ENCODE measurements at regions not wholly inside any gene's neighbourhood (a gene's known extent, or its start where the extent isn't known, plus 50 kb on each side); places are given as distances from the start of the nearest gene placed in this dataset.

DNA sequence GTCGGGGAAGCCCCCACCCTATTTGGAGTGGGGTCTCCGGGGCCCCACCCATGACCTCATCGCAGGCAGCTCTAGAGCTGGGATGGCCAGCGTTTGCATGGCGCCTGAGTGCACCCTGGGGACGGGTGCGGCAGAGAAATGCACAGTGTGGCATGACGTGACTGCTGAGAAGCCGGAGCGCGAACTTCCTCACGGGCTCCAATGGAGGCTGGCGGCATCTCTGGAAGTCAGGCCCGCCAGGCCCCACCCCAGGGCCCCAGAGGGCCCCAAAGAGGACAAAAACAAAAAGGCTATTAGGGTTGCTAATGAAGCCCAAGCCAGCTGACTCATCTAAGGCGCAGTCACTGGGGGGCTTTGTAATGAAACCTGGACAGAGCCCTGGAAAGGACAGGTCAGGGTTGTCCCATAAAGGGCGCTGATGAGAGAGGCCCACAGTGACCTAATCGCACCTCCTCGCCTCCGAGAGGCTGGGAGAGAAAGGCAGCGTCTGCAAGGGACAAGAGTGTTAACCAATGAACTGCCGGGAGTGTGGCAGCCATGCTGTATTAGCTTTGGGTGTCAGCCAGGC is 86.0 kb upstream of the C1QTNF7 start:
- no peak for DNase-seq

DNA sequence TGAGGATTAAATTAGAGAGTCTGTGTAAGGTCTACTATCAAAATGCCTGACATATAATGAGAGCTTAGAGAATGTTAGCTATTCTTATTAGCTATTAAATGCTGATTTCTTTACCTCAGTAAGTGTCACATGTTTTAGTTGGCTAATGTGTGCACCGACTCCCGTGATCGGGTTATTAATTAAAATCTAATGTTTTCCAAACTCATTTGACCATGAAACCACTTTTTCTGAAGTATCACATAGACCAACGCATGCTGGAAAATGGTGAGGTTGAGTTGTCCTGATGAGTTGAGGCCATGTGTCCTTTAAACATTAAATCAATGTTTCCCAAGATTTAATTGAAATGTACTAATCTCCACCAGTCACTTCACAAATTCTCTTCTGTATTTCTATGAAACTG is 84.8 kb upstream of the C1QTNF7 start:
- DNase-seq = no peak

DNA sequence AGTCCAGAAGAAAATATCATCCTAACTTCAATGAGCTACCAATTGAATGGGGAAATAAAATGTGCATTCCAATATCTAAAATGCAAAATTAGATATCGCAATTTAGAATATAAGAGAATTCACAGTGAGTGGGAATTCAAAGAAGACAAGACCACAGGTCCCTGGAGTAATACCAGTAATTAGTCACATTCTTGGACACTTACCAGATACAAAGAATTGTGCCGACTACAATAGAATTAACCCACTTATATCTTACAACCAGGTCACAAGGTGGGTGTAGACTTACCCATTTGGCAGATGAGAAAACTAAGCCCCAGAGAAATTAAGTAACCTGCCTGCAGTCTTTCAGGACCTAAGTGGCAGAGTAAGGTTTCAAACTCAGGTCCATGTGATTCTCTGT is 84.3 kb upstream of the C1QTNF7 start:
- DNase-seq = no peak

DNA sequence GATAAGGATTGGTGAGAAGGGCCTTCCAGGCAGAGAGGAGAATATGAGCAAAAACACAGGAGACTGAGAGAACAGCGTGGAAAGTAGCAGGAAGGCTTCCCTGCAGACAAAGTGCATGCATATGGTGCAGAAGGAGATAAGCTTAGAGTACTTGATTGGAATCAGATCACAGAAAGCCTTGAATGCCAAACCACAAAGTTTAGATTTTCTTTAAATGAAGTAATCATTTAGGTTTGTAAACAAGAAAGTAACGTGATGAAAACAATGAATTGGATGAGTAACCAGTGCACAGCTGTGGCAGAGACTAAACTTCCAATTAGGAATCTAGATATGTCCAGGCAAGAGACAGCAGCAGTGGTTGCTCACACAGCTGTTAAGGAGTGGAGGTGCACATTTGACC is 83.8 kb upstream of the C1QTNF7 start:
- no peak for DNase-seq

DNA sequence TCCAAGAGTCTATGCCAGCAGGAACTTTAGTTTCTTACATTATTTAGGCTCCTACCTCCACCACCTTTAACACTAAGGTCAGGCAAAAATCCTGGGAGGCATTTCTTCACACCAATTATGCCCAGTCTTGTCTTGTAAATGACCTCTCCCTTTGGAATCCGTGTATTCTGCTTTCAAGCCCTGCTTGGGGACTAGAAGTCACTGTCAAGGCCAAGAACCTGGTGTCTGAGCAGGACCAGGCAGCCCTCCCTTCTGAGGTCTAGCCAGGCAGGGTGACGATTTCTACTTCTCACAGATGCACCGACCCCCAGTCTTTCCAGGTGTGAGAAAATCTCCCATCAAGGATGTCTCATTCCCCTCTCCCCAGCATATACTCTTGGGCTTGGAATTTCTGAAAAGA is 82.7 kb upstream of the C1QTNF7 start:
- no peak for DNase-seq

DNA sequence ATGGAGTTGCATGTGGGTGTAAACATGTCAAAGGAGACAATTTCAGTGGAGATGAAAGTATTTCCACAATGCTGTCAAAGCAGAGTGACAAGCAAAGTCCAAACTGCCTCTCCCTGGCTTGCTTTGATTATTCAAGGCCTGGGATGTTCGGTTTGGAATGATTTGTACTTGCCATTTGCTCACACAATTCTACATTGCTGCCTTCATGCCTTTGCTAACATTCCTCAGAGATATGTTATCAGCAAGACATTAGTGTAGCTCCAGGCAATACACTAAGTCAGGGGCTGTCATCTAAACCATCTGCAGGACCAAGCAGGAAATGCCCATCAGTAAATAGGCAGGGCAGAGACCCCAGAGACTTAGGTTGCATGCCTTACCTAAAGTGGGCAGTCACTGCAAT is 79.6 kb upstream of the C1QTNF7 start:
- DNase-seq = no peak

DNA sequence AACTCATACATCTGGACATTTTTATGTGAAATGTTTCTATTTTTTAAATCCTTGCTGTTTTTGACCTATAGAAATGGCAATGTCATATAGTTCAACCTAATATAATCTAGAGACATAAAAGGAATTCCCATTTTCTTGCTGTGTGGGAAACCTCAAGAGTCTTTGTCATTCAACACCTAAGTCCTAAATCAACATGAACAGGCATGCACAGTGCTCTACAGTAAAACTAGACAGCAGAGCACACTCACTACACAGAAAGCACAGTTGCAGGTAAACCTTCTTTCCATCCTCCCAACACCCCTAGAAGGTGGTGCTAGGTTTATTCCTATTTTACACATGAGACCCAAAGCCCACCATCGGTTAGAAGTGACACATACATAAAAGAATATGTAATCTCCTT is 79.1 kb upstream of the C1QTNF7 start:
- no peak for DNase-seq

DNA sequence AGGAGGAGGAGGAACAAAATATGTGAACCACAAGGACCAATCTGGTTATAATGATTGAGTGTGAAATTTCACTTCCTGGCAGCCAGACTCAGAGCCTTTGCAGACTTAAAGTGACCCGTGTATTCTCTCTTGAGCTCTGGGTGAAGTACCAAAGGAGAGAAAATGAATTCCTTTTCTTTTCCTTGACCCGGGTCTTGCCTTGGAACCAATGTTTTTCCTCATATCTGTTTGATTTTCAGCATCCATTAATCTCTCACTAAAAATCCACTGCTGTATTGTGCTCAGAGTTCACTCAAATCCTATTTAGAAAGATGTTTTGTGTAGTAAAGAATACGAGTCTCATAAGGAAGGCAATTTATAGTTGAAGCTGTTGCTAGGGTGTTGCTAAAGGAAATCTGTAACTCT is 78.3 kb upstream of the C1QTNF7 start:
- no peak for DNase-seq

DNA sequence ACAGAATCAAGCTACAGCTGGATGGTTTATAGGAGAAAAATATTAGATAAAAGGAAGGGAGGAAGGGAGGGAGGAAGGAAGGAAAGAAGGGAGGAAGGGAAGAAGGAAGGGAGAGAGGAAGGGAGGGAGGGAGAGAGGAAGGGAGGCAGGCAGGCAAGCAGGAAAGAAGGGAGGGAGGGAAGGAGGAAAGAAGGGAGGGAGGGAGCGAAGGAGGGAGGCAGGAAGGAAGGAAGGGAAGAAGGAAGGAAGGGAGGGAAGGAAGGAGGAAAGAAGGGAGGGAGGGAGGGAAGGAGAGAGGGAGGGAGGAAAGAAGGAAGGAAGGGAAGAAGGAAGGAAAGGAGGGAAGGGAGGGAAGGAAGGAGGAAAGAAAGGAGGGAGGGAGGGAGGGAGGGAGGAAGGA is 77.9 kb upstream of the C1QTNF7 start:
- no peak for DNase-seq

DNA sequence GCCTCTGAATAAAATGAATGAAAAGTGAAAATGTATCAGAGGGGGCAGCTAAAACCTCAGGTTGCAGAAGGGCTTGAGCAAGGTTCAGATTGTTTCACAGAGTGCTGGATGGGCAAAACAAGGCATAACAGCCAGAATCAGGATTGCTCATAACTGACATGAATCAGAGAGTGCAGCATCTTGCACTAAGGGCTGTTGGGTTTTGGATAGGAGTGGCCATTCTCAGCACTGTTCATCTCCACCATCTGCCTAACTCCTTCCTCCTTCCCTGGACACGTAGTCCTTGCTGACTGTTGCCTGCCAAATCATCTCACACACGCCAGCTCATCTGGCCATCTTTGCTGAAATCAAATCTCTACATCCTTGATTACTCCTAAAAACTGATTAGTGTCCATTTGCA is 75.3 kb upstream of the C1QTNF7 start:
- DNase-seq = no peak

DNA sequence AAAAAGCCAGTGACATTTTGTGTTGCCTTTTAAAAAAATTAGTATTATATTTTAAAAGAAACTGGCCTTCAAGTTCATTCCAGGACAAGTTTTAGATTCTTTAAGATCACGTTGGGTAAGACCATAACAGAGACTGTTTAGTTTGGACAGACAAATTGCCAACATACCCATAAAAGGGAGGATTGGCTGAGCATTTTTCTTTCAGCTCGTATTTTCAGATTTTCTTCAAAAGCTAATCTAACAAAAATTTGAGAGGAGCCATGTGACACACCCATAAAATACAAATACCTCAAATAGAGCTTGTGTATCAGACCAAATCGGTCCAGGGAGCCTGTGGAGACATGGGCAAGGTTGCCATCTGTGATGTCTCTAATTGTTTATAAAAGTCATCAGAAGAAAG is 74.6 kb upstream of the C1QTNF7 start:
- DNase-seq = no peak

DNA sequence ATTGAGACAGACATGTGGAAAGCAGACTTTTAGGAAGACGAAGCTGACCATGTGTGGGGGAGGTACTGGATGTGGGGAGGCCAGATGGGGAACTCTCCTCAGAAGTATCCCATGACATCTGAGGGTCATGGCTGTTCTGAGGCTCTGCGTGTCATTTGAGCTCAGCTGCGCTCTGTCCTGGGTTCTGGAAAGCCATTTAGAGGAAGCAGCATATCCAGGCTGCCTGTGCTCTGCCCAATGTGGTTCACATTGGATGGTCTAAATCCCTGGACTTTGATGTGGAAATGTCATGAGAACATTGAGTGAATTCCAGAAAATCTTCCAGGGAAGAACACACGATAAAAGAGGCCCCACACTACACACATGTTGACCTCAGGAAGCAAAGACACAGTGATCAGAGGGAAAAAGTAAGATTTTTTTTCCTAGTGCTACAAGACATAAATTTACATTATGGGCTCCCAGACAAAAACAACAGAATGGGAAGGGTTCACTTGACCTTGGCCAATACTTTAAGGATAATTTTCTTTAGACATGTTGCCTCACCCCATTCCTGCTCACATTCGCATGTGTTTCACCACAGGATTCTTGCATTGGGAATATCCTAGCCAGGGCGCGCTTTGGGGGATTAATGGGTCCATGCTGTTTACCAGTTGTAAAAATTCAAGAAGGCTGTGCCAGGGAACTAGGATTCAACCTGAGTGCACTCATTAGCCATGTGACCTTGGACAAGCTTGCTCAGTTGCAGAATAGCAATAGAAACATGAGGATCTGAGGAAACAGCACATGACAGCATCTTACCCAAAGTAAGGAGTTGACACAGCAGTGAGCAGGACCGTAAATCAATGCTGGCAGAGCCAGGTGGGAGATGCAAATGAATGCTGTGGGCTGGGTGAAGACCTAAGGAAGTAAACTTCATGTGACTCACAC is 73.2 kb upstream of the C1QTNF7 start:
- DNase-seq = no peak

DNA sequence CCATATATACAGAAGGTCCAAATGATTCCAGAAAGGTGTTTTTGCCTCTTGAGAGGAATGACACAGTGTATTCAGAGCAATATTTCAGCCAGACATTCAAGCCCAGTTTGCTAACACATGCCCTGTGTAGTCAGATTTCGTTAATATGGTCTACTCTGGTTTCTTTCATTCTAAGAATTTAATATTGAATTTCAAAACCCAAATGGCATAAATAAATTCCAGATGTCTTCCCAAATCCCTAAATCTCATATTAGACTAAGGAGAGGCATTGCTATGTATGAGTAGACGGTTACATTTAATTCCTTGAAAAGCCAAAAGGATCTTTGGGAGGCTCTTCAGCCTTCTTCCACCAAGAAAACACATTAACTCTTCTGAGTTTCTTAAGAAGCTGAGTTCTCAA is 66.3 kb upstream of the C1QTNF7 start:
- no peak for DNase-seq

DNA sequence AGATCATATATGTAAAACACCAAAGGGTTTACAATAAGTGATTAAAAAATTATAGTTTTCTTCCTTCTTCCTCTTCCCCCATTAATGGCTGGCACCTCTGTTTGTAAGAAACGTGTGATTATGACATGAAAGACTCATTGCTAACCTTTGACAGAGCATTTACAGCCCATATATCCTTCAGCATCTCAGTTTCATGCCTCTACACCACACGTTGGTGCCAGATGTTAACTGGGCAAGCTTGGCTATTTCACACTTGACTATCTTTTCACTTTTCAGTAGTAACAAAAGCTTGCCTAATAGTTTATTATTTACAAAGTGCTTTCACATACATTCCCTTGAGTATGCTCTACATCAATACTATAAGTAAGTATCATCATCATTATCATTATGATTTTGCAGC is 65.3 kb upstream of the C1QTNF7 start:
- DNase-seq = no peak

DNA sequence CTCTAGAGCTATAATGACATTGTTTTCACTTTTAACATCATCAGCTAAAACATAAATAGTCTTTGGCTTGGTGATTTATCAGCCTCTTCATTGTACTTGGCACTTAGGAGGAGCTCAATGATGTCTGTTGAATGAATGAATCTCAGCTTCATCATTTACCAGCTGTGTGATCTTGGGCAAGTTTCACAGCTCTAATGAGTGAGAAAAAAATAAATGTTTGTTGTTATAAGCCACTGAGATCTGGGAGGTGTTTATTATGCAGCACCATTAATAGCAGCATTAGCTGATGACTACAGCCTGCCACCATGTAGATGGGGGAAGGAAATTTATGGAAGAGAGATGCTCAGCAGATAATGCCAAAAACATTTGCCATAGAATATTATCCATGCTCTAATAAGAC is 63.6 kb upstream of the C1QTNF7 start:
- DNase-seq = no peak

DNA sequence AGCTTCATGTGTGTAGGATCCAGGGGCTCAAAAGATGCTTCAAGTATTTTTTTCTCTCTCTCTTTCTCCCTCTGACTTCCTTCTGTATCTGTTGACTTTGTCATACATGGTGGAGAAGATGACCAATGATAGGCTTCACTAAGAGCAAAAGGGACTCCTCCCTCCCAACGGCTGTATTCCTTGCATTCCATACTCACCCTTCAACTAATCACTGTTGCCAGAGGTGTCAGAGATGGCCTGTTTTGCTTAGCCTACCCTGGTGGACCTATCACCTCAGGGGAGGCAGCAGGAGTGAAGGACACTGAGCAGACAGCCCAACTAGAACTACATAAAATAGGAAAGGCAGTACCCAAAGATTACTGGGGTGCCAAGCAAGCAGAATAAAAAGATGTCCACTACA is 62.2 kb upstream of the C1QTNF7 start:
- no peak for DNase-seq

DNA sequence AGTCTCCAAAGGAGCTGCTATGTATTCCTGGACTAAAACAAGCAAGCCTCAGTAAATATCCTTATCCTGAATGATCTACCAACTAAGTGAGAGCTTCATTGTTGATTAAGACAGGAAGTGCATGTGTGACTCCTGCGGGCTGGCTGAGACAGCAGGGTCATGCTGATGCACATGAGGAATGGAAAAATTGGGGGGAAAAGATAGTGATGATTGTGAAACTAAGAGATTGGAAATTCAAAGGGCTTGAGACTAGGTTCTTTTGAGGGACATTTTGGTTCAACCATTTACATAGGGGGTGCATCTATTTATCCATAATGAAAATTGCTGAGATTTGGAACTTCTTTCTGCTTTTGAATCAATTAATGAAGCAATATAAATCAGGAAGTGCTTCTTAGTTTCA is 61.1 kb upstream of the C1QTNF7 start:
- no peak for DNase-seq

DNA sequence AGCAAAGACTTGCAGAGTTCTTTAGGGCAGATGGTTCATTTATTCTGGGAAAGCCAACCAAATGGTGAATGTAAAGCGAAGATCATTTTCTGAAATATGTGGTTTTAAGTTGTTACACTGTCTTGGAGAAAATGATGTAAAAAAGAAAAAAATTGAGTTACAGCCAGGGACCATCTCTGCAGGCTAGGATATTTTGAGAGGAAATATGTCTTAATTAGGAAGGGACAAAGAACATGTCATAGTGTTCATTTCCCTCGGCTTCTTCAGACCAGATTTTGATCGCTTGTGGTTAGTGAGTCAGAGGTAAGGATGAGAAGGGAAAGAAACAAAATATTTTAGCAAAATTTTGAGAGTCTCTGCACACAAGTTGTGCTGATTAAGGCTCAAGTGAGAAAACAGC is 59.0 kb upstream of the C1QTNF7 start:
- no peak for DNase-seq

DNA sequence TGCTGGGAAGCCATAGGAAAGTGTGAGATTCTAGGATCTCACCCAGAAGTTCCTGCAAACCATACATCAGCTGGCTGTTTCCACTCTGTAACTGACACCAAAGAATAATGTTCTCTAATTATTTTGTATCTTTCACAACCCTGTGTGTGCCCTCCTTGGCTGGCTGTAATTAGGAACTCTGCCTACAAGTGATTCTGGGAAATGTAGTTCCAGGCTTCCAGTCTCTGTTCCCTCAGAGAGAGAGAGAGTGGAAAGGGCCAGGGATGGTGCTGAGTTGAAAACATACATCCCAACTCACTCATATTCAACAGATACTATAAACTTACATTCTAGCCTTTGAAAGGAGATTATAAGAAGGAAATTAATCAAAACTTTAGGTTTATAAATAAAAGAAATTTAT is 57.5 kb upstream of the C1QTNF7 start:
- DNase-seq = no peak

DNA sequence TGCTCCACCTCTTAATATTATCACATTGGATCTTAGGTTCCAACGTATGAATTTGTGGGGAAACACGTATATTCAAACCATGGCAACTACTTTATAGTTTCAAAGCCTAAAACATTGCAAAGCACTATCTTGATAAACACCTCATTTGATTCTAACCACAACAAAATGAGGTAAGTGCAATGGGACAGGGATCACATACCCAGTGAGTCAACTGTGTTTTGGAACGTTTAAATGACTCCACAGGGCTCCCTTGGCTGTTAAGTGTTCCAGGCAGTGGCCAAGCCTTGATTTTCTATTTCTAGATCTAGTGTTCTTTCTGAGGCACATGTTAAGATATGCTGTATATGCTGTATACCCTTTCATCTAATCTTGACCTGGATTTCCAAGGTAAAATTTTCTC is 54.5 kb upstream of the C1QTNF7 start:
- DNase-seq = no peak

DNA sequence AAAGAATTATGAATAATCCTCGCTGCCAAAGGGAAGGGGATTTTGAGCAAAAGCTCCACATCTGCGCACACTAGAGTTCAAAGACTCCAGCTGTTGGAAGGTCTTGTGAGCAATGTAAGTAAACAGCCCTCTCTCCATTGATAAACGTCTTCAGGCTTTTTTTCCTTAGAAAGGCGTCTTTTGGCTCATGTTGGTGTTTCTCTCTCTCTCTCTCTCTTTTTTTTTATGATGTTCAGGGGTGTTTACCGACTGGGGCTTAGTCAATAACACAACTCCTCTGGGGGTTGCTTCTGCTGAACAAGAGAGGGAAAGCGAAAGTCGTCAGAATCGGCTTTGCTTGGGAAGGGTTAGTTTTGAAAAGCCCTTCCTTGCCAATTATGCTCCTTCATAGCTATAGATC is 53.2 kb upstream of the C1QTNF7 start:
- no peak for DNase-seq

DNA sequence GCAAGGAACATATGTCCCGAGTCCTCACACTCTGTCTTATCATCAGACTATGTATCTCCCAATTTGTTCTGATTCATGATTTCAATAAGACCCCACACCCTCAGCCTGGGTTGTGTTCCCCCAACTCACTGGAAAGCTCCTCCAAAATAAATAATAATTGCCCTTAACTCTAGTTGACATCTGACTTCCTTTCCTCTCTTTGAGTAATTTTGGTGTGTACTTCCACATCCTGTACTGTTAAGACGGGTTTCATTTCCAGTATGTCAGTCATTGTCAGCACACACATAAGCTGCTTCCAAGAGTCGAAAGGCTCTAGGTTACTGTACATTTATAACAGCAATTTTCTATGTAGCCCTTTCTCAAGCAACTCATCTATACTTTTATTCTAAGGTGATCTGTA is 52.2 kb upstream of the C1QTNF7 start:
- DNase-seq = no peak

DNA sequence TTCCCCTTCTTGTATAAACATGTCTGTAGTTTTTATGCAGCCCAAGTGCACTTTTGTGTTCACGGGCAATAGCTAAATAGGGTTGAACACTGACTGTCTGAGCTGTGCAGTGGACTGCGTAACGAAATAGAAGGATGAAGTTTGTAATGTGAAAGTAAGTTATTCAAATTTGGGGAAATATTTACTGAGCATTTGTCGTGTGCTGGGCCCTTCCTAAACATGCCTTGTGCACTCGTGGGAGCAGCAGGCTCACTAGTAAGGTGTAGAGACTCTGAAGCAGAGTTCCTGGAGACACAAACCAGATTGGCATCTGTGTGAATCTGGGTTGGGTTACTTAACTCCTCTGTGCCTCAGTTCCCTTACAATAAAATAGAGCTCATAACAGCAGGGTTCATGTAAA is 51.7 kb upstream of the C1QTNF7 start:
- no peak for DNase-seq

DNA sequence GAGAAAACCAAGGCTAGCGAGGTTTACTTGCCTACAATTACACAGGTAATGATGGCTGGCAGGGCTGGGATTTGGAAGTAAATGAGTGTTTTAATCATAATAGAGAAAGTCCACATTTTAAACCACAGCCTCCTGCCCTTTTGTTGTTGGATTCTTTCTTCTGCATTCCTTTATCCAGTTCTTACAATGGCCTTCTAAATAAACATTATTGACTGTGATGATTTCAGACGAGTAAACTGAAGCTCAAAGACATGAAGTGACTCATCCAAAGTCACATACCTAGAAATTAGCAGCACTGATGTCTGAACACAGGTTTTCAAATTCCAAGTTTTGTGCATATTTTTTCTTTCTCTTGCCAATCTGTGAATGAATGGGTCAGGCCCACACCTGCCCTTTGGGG is 51.2 kb upstream of the C1QTNF7 start:
- DNase-seq = no peak
